KBM-7 (cell line): ENCODE measurements at regions not wholly inside any gene's neighbourhood (a gene's known extent, or its start where the extent isn't known, plus 50 kb on each side); places are given as distances from the start of the nearest gene placed in this dataset.

ENCODE experiments used
- DNase-seq: peaks from one replicate; pipeline ENCODE4 v3.0.0-alpha.2; 2015
- in situ Hi-C: fragments of 300-500 bp; cut with MboI; formaldehyde crosslinking; loops from 2 replicates; pipeline ENCODE4 v1.14.3; 2020; ENCODE audit warnings: low sequenced_read_pairs, low pct_unique_long_range_greater_than_20kb, mixed read lengths

- in situ Hi-C loops = no loop called here
- no peak for DNase-seq
These were observed 413.3 kb downstream of the BCL11A start for GRCh38 chr2:60140185-60140584.

GRCh38 chr2:60136913-60137312 is 416.5 kb downstream of the BCL11A start:
- DNase-seq = no peak
- in situ Hi-C loops = no loop called here

GRCh38 chr2:60127191-60127590 is 426.3 kb downstream of the BCL11A start:
- no peak for DNase-seq
- in situ Hi-C loops = no loop called here

- in situ Hi-C loops = no loop called here
- DNase-seq = no peak
These were observed 427.6 kb downstream of the BCL11A start for GRCh38 chr2:60125611-60126426.

GRCh38 chr2:60119778-60120177 is 433.7 kb downstream of the BCL11A start:
- in situ Hi-C loops = no loop called here
- no peak for DNase-seq

- in situ Hi-C loops = no loop called here
These were observed 434.5 kb downstream of the BCL11A start for GRCh38 chr2:60118917-60119316.

GRCh38 chr2:60118061-60118460 is 435.4 kb downstream of the BCL11A start:
- peak; percentile 74 for DNase-seq
- in situ Hi-C loops = no loop called here

More at GRCh38 chr2:60118917-60119316, 434.5 kb downstream of the BCL11A start:
- no peak for DNase-seq

- in situ Hi-C loops = no loop called here
- peak; percentile 85 for DNase-seq
These were observed 437.1 kb downstream of the BCL11A start for GRCh38 chr2:60116161-60116875.

GRCh38 chr2:60109744-60110143 is 443.7 kb downstream of the BCL11A start:
- in situ Hi-C loops = no loop called here
- DNase-seq = no peak

GRCh38 chr2:60106836-60107529 is 446.5 kb downstream of the BCL11A start:
- DNase-seq = no peak
- in situ Hi-C loops = no loop called here

GRCh38 chr2:60105906-60106305 is 447.5 kb downstream of the BCL11A start:
- in situ Hi-C loops = no loop called here
- no peak for DNase-seq

- in situ Hi-C loops = no loop called here
- peak; percentile 67 for DNase-seq
These were observed 448.6 kb downstream of the BCL11A start for GRCh38 chr2:60104514-60105505.

GRCh38 chr2:60100034-60100433 is 453.4 kb downstream of the BCL11A start:
- in situ Hi-C loops = no loop called here
- DNase-seq = peak; percentile 94

GRCh38 chr2:60098996-60099395 is 454.5 kb downstream of the BCL11A start:
- DNase-seq = no peak
- in situ Hi-C loops = no loop called here

GRCh38 chr2:60097298-60097697 is 456.2 kb downstream of the BCL11A start:
- DNase-seq = no peak
- in situ Hi-C loops = no loop called here

- no peak for DNase-seq
- in situ Hi-C loops = no loop called here
These were observed 456.9 kb downstream of the BCL11A start for GRCh38 chr2:60096556-60096955.

- DNase-seq = peak; percentile 57
These were observed 457.6 kb downstream of the BCL11A start for GRCh38 chr2:60095903-60096302.

GRCh38 chr2:60095202-60095815 is 458.1 kb downstream of the BCL11A start:
- in situ Hi-C loops = no loop called here
- peak; percentile 56 for DNase-seq

More at GRCh38 chr2:60095903-60096302, 457.6 kb downstream of the BCL11A start:
- in situ Hi-C loops = no loop called here
